GM23338 (cell line): ENCODE measurements at regions not wholly inside any gene's neighbourhood (a gene's known extent, or its start where the extent isn't known, plus 50 kb on each side); places are given as distances from the start of the nearest gene placed in this dataset.

Experiments used
- ATAC-seq: fragments of 200-7000 bp; cut with Tn5 transposase; 3 replicates; pipeline ENCODE4 v1.9.1; 2020
- DNase-seq: peaks from one replicate; pipeline ENCODE4 v3.0.0-alpha.2; 2015; ENCODE audit warnings: low spot score
- H2AFZ ChIP-seq: fragments of 200-600 bp; sonication (generic); 2 replicates; pipeline ENCODE4 v1.8.0; 2016; ENCODE audit warnings: antibody characterized with exemption, mild to moderate bottlenecking, moderate library complexity
- H3F3A ChIP-seq: fragments of 200-600 bp; sonication (generic); replicated peaks from 2 replicates; pipeline ENCODE4 v1.8.0; 2017; ENCODE audit warnings: antibody characterized with exemption, mixed run types, low read depth
- H3K27ac ChIP-seq: fragments of 200-600 bp; sonication (generic); 2 replicates; pipeline ENCODE4 v1.6.1; 2016; ENCODE audit warnings: low read depth
- H3K27me3 ChIP-seq: fragments of 200-600 bp; sonication (generic); 2 replicates; pipeline ENCODE4 v1.8.0; 2016; ENCODE audit warnings: mild to moderate bottlenecking, mixed run types, moderate library complexity; ENCODE audit not compliant: insufficient read depth
- H3K36me3 ChIP-seq: fragments of 200-600 bp; sonication (generic); 2 replicates; pipeline ENCODE4 v1.8.0; 2016; ENCODE audit warnings: mild to moderate bottlenecking; ENCODE audit not compliant: insufficient read depth
- H3K4me1 ChIP-seq: fragments of 200-600 bp; sonication (generic); 2 replicates; pipeline ENCODE4 v1.8.0; 2016; ENCODE audit warnings: mild to moderate bottlenecking, moderate library complexity; ENCODE audit not compliant: insufficient read depth
- H3K4me2 ChIP-seq: fragments of 200-600 bp; sonication (generic); 2 replicates; pipeline ENCODE4 v1.7.1; 2017; ENCODE audit warnings: mixed run types
- H3K4me3 ChIP-seq: fragments of 200-600 bp; sonication (generic); 2 replicates; pipeline ENCODE4 v1.6.1; 2016; ENCODE audit warnings: mixed run types
- H3K79me2 ChIP-seq: fragments of 200-600 bp; sonication (generic); replicated peaks from 2 replicates; pipeline ENCODE4 v1.8.0; 2017; ENCODE audit warnings: mild to moderate bottlenecking; ENCODE audit not compliant: insufficient read depth
- H3K9me2 ChIP-seq: fragments of 200-600 bp; sonication (generic); 2 replicates; pipeline ENCODE4 v1.8.0; 2017; ENCODE audit not compliant: insufficient read depth
- H4K20me1 ChIP-seq: fragments of 200-600 bp; sonication (generic); replicated peaks from 2 replicates; pipeline ENCODE4 v1.8.0; 2017; ENCODE audit warnings: mild to moderate bottlenecking; ENCODE audit not compliant: insufficient read depth
- H3K27ac Mint-ChIP-seq: 2 replicates; pipeline ENCODE4 v1.8.0; 2020; ENCODE audit warnings: inconsistent platforms, mild to moderate bottlenecking, moderate library complexity, mixed read lengths
- H3K27me3 Mint-ChIP-seq: 3 replicates; pipeline ENCODE4 v1.8.0; 2022; ENCODE audit warnings: low read depth, mild to moderate bottlenecking, moderate library complexity, mixed read lengths, inconsistent platforms; ENCODE audit not compliant: insufficient read depth, poor library complexity
- H3K36me3 Mint-ChIP-seq: 3 replicates; pipeline ENCODE4 v1.8.0; 2021; ENCODE audit warnings: low read depth, mild to moderate bottlenecking, inconsistent platforms, moderate library complexity, mixed read lengths
- H3K4me1 Mint-ChIP-seq: 3 replicates; pipeline ENCODE4 v1.8.0; 2020; ENCODE audit warnings: mild to moderate bottlenecking, inconsistent platforms, mixed read lengths
- H3K4me3 Mint-ChIP-seq: 3 replicates; pipeline ENCODE4 v1.8.0; 2021; ENCODE audit warnings: moderate library complexity, mild to moderate bottlenecking, inconsistent platforms, mixed read lengths
- H3K9me3 Mint-ChIP-seq: 3 replicates; pipeline ENCODE4 v1.8.0; 2020; ENCODE audit warnings: moderate library complexity, mild to moderate bottlenecking, inconsistent platforms, mixed read lengths
- CREB1 ChIP-seq: fragments of 250-450 bp; sonication (Bioruptor Pico); IDR thresholded peaks from 2 replicates; pipeline ENCODE4 v1.5.0; 2020; ENCODE audit warnings: low read depth, mild to moderate bottlenecking, moderate library complexity
- EZH2 ChIP-seq: fragments of 200-600 bp; sonication (generic); IDR thresholded peaks from one replicate; pipeline ENCODE4 v1.8.0; 2017; ENCODE audit warnings: antibody characterized with exemption, mild to moderate bottlenecking, low read depth; ENCODE audit not compliant: unreplicated experiment
- EZH2phosphoT487 ChIP-seq: fragments of 200-600 bp; sonication (generic); IDR thresholded peaks from one replicate; pipeline ENCODE4 v1.8.1; 2018; ENCODE audit warnings: antibody characterized with exemption; ENCODE audit not compliant: unreplicated experiment
- JUNB ChIP-seq: IDR thresholded peaks from one replicate; pipeline ENCODE4 v1.6.1; 2016; ENCODE audit warnings: antibody characterized with exemption; ENCODE audit not compliant: unreplicated experiment
- NANOG ChIP-seq: IDR thresholded peaks from 2 replicates; pipeline ENCODE4 v1.6.1; 2016; ENCODE audit warnings: antibody characterized with exemption, borderline replicate concordance
- POLR2AphosphoS5 ChIP-seq: IDR thresholded peaks from 2 replicates; pipeline ENCODE4 v1.6.1; 2016; ENCODE audit warnings: antibody characterized with exemption, low read depth
- STAT1 ChIP-seq: IDR thresholded peaks from one replicate; pipeline ENCODE4 v1.6.1; 2016; ENCODE audit warnings: antibody characterized with exemption; ENCODE audit not compliant: unreplicated experiment
- ZNF114 ChIP-seq: fragments of 250-450 bp; sonication (Bioruptor Pico); IDR thresholded peaks from 2 replicates; pipeline ENCODE4 v1.5.0; 2020; ENCODE audit warnings: mild to moderate bottlenecking, moderate library complexity
- ZNF331 ChIP-seq: fragments of 250-450 bp; sonication (Bioruptor Pico); IDR thresholded peaks from 2 replicates; pipeline ENCODE4 v1.5.0; 2020; ENCODE audit warnings: low read depth, mild to moderate bottlenecking, moderate library complexity
- TF ChIP-seq, protein P1 (sequence below): fragments of 250-450 bp; sonication (Bioruptor Pico); IDR thresholded peaks from 2 replicates; pipeline ENCODE4 v1.5.0; 2020; ENCODE audit warnings: mild to moderate bottlenecking, moderate library complexity
- TF ChIP-seq, protein P2 (sequence below), 2 experiments: fragments of 200-600 bp in 1 of 2; sonication (generic) in 1 of 2; conservative IDR thresholded peaks; 2 replicates each; pipeline versions ENCODE4 v1.5.1 to v1.6.1; 2016 to 2017; ENCODE audit warnings: antibody characterized with exemption in 2 of 2, low read depth in 2 of 2, mild to moderate bottlenecking in 2 of 2, moderate library complexity in 1 of 2
- TF ChIP-seq, protein P3 (sequence below): IDR thresholded peaks from one replicate; pipeline ENCODE4 v1.6.1; 2018; ENCODE audit warnings: antibody characterized with exemption; ENCODE audit not compliant: unreplicated experiment
- TF ChIP-seq, protein P4 (sequence below): IDR thresholded peaks from 2 replicates; pipeline ENCODE4 v1.6.1; 2016; ENCODE audit warnings: antibody characterized with exemption

DNA sequence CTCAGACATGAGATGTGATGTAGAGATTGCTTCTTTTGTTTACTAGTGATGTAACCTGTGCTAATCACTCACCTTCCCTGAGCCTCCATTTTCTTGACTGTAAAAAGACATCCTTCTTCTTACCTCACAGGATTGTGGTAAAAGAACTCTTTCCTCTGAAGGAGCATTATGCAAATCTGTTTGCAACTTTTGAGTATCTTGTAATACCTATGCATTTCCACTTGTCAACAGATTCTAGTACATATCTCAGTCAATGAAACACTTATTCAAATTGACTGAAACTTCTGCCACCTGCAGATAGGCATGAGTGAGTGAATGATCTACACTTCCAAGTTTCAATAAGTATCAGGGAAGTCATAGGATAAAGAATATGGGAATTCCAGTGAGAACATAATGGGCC, 174.7 kb downstream of the HHIPL2 start:
- no peaks in the 10 kb centered on the region for H3K9me3 Mint-ChIP-seq
- no peaks in the 10 kb centered on the region for H3K4me1 Mint-ChIP-seq
- Histone ChIP-seq H3K36me3 (no peaks in the 10 kb centered on the region), H3K4me3 (no peak overlapping the region), H3K4me2 (no peak overlapping the region), H3K79me2 (no peaks in the 10 kb centered on the region), H2AFZ (no peak overlapping the region), H3K9me2 (peaks cover 11% of the 10 kb centered on the region), H3K4me1 (no peaks in the 10 kb centered on the region), H3F3A (no peaks in the 10 kb centered on the region), H4K20me1 (no peaks in the 10 kb centered on the region), H3K27me3 (no peaks in the 10 kb centered on the region), H3K27ac (no peak overlapping the region)
- ATAC-seq (no peak), DNase-seq (no peak)
- no peak overlapping the region for H3K27ac Mint-ChIP-seq
- no peaks in the 10 kb centered on the region for H3K36me3 Mint-ChIP-seq
- no peaks in the 10 kb centered on the region for H3K27me3 Mint-ChIP-seq
- no peak overlapping the region for H3K4me3 Mint-ChIP-seq
- TF ChIP-seq, protein P1, sequence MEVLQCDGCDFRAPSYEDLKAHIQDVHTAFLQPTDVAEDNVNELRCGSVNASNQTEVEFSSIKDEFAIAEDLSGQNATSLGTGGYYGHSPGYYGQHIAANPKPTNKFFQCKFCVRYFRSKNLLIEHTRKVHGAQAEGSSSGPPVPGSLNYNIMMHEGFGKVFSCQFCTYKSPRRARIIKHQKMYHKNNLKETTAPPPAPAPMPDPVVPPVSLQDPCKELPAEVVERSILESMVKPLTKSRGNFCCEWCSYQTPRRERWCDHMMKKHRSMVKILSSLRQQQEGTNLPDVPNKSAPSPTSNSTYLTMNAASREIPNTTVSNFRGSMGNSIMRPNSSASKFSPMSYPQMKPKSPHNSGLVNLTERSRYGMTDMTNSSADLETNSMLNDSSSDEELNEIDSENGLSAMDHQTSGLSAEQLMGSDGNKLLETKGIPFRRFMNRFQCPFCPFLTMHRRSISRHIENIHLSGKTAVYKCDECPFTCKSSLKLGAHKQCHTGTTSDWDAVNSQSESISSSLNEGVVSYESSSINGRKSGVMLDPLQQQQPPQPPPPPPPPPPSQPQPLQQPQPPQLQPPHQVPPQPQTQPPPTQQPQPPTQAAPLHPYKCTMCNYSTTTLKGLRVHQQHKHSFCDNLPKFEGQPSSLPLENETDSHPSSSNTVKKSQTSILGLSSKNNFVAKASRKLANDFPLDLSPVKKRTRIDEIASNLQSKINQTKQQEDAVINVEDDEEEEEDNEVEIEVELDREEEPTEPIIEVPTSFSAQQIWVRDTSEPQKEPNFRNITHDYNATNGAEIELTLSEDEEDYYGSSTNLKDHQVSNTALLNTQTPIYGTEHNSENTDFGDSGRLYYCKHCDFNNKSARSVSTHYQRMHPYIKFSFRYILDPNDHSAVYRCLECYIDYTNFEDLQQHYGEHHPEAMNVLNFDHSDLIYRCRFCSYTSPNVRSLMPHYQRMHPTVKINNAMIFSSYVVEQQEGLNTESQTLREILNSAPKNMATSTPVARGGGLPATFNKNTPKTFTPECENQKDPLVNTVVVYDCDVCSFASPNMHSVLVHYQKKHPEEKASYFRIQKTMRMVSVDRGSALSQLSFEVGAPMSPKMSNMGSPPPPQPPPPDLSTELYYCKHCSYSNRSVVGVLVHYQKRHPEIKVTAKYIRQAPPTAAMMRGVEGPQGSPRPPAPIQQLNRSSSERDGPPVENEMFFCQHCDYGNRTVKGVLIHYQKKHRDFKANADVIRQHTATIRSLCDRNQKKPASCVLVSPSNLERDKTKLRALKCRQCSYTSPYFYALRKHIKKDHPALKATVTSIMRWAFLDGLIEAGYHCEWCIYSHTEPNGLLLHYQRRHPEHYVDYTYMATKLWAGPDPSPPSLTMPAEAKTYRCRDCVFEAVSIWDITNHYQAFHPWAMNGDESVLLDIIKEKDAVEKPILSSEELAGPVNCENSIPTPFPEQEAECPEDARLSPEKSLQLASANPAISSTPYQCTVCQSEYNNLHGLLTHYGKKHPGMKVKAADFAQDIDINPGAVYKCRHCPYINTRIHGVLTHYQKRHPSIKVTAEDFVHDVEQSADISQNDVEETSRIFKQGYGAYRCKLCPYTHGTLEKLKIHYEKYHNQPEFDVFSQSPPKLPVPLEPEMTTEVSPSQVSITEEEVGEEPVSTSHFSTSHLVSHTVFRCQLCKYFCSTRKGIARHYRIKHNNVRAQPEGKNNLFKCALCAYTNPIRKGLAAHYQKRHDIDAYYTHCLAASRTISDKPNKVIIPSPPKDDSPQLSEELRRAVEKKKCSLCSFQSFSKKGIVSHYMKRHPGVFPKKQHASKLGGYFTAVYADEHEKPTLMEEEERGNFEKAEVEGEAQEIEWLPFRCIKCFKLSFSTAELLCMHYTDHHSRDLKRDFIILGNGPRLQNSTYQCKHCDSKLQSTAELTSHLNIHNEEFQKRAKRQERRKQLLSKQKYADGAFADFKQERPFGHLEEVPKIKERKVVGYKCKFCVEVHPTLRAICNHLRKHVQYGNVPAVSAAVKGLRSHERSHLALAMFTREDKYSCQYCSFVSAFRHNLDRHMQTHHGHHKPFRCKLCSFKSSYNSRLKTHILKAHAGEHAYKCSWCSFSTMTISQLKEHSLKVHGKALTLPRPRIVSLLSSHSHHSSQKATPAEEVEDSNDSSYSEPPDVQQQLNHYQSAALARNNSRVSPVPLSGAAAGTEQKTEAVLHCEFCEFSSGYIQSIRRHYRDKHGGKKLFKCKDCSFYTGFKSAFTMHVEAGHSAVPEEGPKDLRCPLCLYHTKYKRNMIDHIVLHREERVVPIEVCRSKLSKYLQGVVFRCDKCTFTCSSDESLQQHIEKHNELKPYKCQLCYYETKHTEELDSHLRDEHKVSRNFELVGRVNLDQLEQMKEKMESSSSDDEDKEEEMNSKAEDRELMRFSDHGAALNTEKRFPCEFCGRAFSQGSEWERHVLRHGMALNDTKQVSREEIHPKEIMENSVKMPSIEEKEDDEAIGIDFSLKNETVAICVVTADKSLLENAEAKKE, result no peak
- TF ChIP-seq EZH2, result no peak
- TF ChIP-seq, protein P2, sequence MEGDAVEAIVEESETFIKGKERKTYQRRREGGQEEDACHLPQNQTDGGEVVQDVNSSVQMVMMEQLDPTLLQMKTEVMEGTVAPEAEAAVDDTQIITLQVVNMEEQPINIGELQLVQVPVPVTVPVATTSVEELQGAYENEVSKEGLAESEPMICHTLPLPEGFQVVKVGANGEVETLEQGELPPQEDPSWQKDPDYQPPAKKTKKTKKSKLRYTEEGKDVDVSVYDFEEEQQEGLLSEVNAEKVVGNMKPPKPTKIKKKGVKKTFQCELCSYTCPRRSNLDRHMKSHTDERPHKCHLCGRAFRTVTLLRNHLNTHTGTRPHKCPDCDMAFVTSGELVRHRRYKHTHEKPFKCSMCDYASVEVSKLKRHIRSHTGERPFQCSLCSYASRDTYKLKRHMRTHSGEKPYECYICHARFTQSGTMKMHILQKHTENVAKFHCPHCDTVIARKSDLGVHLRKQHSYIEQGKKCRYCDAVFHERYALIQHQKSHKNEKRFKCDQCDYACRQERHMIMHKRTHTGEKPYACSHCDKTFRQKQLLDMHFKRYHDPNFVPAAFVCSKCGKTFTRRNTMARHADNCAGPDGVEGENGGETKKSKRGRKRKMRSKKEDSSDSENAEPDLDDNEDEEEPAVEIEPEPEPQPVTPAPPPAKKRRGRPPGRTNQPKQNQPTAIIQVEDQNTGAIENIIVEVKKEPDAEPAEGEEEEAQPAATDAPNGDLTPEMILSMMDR (conservative IDR thresholded peaks at IDR 0.05; ENCODE audit: low read depth in 2 of 2), result no peak
- no peak for TF ChIP-seq ZNF331 (CRISPR knock-in tag)
- TF ChIP-seq, protein P3, sequence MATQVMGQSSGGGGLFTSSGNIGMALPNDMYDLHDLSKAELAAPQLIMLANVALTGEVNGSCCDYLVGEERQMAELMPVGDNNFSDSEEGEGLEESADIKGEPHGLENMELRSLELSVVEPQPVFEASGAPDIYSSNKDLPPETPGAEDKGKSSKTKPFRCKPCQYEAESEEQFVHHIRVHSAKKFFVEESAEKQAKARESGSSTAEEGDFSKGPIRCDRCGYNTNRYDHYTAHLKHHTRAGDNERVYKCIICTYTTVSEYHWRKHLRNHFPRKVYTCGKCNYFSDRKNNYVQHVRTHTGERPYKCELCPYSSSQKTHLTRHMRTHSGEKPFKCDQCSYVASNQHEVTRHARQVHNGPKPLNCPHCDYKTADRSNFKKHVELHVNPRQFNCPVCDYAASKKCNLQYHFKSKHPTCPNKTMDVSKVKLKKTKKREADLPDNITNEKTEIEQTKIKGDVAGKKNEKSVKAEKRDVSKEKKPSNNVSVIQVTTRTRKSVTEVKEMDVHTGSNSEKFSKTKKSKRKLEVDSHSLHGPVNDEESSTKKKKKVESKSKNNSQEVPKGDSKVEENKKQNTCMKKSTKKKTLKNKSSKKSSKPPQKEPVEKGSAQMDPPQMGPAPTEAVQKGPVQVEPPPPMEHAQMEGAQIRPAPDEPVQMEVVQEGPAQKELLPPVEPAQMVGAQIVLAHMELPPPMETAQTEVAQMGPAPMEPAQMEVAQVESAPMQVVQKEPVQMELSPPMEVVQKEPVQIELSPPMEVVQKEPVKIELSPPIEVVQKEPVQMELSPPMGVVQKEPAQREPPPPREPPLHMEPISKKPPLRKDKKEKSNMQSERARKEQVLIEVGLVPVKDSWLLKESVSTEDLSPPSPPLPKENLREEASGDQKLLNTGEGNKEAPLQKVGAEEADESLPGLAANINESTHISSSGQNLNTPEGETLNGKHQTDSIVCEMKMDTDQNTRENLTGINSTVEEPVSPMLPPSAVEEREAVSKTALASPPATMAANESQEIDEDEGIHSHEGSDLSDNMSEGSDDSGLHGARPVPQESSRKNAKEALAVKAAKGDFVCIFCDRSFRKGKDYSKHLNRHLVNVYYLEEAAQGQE, result no peak
- TF ChIP-seq, protein P4, sequence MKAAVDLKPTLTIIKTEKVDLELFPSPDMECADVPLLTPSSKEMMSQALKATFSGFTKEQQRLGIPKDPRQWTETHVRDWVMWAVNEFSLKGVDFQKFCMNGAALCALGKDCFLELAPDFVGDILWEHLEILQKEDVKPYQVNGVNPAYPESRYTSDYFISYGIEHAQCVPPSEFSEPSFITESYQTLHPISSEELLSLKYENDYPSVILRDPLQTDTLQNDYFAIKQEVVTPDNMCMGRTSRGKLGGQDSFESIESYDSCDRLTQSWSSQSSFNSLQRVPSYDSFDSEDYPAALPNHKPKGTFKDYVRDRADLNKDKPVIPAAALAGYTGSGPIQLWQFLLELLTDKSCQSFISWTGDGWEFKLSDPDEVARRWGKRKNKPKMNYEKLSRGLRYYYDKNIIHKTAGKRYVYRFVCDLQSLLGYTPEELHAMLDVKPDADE, result no peak
- no peak for TF ChIP-seq STAT1
- TF ChIP-seq JUNB, result no peak
- no peak for TF ChIP-seq ZNF114 (CRISPR knock-in tag)
- no peak for TF ChIP-seq CREB1
- no peak for TF ChIP-seq POLR2AphosphoS5
- no peak for TF ChIP-seq NANOG
- no peak for TF ChIP-seq EZH2phosphoT487
